Glutamatergic neuron (in vitro differentiated cells): ENCODE measurements at regions not wholly inside any gene's neighbourhood (a gene's known extent, or its start where the extent isn't known, plus 50 kb on each side); places are given as distances from the start of the nearest gene placed in this dataset.

Source experiments
- DNase-seq: peaks from one replicate; pipeline ENCODE4 v3.0.0; 2022
- H3K27ac Mint-ChIP-seq: one replicate; pipeline ENCODE4 v1.8.0; 2020; ENCODE audit warnings: mild to moderate bottlenecking, mixed read lengths, inconsistent platforms; ENCODE audit not compliant: unreplicated experiment
- H3K27me3 Mint-ChIP-seq: one replicate; pipeline ENCODE4 v1.8.0; 2020; ENCODE audit warnings: mild to moderate bottlenecking, moderate library complexity, mixed read lengths, inconsistent platforms; ENCODE audit not compliant: unreplicated experiment
- H3K36me3 Mint-ChIP-seq: one replicate; pipeline ENCODE4 v1.8.0; 2020; ENCODE audit warnings: mild to moderate bottlenecking, mixed read lengths, inconsistent platforms; ENCODE audit not compliant: unreplicated experiment
- H3K4me1 Mint-ChIP-seq: one replicate; pipeline ENCODE4 v1.8.0; 2020; ENCODE audit warnings: mild to moderate bottlenecking, low read depth, mixed read lengths, inconsistent platforms; ENCODE audit not compliant: unreplicated experiment
- H3K4me3 Mint-ChIP-seq: one replicate; pipeline ENCODE4 v1.8.0; 2020; ENCODE audit warnings: mild to moderate bottlenecking, mixed read lengths, inconsistent platforms; ENCODE audit not compliant: unreplicated experiment
- H3K9me3 Mint-ChIP-seq: one replicate; pipeline ENCODE4 v1.8.0; 2020; ENCODE audit warnings: mild to moderate bottlenecking, moderate library complexity, mixed read lengths, inconsistent platforms; ENCODE audit not compliant: unreplicated experiment
- TF ChIP-seq, protein P1 (sequence below): fragments of 200-600 bp; sonication (generic); IDR thresholded peaks from one replicate; pipeline ENCODE4 v1.5.0; 2021; ENCODE audit not compliant: partially characterized antibody, unreplicated experiment

DNA sequence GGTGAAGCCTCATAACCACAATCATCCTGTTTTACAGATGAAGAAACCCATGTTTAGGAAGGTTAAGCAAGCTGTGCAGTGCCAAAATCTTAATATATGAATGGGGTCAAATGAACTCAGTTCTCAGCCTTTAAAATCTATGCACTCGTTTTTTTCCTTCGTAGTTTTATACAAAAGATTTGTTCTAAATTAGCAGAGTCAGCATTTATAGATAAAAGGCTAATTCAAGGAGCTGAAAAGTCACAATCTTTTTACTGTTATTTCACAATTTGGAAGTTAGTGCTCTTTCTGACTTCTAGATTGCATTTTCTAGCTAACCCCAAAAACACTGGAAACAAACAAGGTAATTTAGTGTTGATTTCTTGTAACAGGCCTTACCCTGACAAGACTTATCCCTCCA, 766.9 kb upstream of the ADGRL4 start:
- Mint-ChIP-seq H3K9me3 (no peaks in the 10 kb centered on the region), H3K36me3 (no peaks in the 10 kb centered on the region), H3K4me3 (no peak overlapping the region), H3K27me3 (no peaks in the 10 kb centered on the region), H3K4me1 (no peaks in the 10 kb centered on the region), H3K27ac (no peak overlapping the region)
- no peak for DNase-seq
- TF ChIP-seq, protein P1, sequence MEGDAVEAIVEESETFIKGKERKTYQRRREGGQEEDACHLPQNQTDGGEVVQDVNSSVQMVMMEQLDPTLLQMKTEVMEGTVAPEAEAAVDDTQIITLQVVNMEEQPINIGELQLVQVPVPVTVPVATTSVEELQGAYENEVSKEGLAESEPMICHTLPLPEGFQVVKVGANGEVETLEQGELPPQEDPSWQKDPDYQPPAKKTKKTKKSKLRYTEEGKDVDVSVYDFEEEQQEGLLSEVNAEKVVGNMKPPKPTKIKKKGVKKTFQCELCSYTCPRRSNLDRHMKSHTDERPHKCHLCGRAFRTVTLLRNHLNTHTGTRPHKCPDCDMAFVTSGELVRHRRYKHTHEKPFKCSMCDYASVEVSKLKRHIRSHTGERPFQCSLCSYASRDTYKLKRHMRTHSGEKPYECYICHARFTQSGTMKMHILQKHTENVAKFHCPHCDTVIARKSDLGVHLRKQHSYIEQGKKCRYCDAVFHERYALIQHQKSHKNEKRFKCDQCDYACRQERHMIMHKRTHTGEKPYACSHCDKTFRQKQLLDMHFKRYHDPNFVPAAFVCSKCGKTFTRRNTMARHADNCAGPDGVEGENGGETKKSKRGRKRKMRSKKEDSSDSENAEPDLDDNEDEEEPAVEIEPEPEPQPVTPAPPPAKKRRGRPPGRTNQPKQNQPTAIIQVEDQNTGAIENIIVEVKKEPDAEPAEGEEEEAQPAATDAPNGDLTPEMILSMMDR: no peak

DNA sequence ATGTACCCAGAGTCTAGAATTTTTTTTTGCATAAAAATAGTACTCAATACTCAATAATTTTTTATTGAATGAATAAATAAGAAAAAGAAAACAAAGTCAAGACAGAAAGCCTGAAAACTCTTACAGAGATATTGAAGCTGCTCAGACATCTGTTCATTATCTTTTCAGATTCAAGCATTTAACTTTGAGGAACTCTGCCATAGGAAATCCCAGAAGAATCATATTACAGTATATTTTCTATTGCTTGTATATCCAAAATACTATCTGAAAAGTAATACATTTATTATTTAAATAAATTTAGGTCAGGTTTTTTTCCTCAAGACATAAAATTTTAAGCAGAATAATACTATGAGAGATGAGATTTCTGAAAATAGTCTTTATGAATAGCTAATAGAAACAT, 755.9 kb upstream of the ADGRL4 start:
- TF ChIP-seq, protein P1: no peak
- Mint-ChIP-seq H3K4me3 (no peak overlapping the region), H3K27ac (no peak overlapping the region), H3K27me3 (no peaks in the 10 kb centered on the region), H3K4me1 (no peaks in the 10 kb centered on the region), H3K9me3 (no peaks in the 10 kb centered on the region), H3K36me3 (no peaks in the 10 kb centered on the region)
- DNase-seq: no peak

DNA sequence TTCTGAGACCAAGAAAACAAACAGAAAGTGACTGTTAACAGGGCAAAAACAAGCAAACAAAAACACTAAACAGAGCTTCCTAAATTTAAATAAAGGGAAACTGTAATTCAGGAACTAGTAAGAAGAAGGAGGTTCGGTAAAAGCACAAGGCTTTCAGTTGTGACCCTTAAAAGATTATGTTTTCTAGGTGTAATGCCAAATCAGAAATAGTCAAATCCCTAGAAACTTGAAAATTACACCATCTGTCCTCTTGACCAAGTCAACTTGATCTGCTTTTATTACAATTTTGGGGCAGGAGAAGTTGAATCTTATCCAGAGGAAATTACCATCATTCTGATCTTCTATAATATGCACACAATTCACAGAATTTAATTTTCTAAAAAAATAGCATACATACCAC, 754.0 kb upstream of the ADGRL4 start:
- no peaks in the 10 kb centered on the region for H3K36me3 Mint-ChIP-seq
- H3K4me3 Mint-ChIP-seq: no peak overlapping the region
- no peaks in the 10 kb centered on the region for H3K27me3 Mint-ChIP-seq
- TF ChIP-seq, protein P1: no peak
- H3K27ac Mint-ChIP-seq: no peak overlapping the region
- no peaks in the 10 kb centered on the region for H3K9me3 Mint-ChIP-seq
- DNase-seq: no peak
- H3K4me1 Mint-ChIP-seq: no peaks in the 10 kb centered on the region

DNA sequence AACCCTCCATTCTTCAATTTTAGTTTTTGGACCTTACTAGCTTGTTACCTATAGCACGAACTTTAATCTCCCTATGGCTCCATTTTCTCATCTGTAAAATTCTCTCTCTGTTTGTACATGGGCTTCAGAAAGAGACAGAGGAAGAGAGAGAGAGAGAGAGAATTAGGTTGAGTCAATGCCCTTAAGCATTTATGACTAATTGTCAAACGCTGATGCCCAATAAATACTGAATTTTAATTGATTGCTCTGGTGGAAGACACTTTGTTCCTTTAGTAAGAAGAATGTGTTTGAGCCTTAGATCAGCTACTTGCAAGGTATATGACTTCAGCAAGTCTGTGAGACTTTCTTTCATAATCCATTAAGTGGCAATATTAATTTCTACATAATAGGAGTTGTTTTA, 743.1 kb upstream of the ADGRL4 start:
- H3K4me1 Mint-ChIP-seq: no peaks in the 10 kb centered on the region
- H3K27me3 Mint-ChIP-seq: no peaks in the 10 kb centered on the region
- TF ChIP-seq, protein P1: no peak
- no peak overlapping the region for H3K27ac Mint-ChIP-seq
- no peaks in the 10 kb centered on the region for H3K36me3 Mint-ChIP-seq
- DNase-seq: no peak
- no peaks in the 10 kb centered on the region for H3K9me3 Mint-ChIP-seq
- H3K4me3 Mint-ChIP-seq: no peak overlapping the region

DNA sequence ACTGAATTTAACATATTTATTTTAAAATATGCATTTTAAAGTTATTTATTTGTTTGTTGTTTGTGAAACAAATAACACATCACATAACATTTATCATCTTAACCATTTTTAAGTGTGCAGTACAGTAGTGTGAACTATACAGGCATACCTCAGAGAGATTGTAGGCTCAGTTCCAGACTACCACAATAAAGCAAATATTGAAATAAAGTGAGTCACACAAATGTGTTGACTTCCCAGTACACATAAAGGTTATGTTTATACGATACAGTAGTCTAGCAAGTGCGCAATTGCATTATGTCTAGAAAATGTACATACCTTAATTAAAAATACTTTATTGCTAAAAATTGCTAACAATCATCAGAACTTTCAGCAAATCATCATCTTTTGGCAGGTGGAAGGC, 739.4 kb upstream of the ADGRL4 start:
- no peak for DNase-seq
- Mint-ChIP-seq H3K4me1 (no peaks in the 10 kb centered on the region), H3K36me3 (no peaks in the 10 kb centered on the region), H3K4me3 (no peak overlapping the region), H3K27ac (no peak overlapping the region), H3K27me3 (no peaks in the 10 kb centered on the region), H3K9me3 (no peaks in the 10 kb centered on the region)
- TF ChIP-seq, protein P1: no peak
